Fibroblast of upper back skin (primary cell): ENCODE measurements at regions not wholly inside any gene's neighbourhood (a gene's known extent, or its start where the extent isn't known, plus 50 kb on each side); places are given as distances from the start of the nearest gene placed in this dataset.

Experiments used
- DNase-seq: peaks from one replicate; pipeline ENCODE4 v3.0.0-alpha.2; 2013

- DNase-seq, result no peak
Observed at GRCh38 chr11:32279672-32280071, 155.7 kb downstream of the WT1 start.

GRCh38 chr11:32280339-32280738 is 155.0 kb downstream of the WT1 start:
- DNase-seq, result no peak

DNA sequence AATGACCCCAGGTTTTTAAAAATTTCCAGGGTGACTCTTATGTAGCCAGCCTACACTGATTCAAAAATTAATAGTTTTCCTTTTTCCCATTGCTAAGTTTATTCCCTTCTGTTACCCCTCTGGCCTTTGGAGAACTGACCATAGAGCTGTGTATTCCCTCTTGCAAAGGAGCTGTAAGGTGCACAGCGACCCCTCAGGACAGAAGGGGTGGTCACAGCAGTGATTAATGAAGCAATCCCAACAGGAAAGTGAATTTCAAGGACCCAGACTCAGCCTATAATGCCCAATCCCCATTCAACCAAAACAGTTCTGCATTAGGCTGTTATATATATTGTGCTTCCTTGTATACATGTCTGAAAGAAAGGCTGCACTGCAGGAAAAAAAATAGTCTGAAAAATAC is 147.1 kb downstream of the WT1 start:
- DNase-seq, result no peak

DNA sequence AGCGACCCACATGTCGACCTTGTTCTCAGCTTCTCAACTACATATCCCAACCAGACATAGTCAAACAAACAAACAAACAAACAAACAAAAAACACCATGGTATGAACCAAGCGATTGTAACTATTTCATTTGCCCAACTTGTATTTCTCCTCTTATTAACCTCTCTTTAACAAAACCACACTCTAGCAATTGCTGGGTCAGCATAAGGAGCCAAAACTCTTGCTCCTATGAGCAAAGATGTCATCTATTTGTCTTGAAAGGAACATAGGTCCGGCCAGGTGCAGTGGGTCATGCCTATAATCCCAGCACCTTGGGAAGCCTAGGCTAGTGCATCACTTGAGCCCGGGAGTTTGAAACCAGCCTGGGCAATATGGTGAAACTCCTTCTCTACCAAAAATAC is 145.6 kb downstream of the WT1 start:
- DNase-seq, result no peak

DNA sequence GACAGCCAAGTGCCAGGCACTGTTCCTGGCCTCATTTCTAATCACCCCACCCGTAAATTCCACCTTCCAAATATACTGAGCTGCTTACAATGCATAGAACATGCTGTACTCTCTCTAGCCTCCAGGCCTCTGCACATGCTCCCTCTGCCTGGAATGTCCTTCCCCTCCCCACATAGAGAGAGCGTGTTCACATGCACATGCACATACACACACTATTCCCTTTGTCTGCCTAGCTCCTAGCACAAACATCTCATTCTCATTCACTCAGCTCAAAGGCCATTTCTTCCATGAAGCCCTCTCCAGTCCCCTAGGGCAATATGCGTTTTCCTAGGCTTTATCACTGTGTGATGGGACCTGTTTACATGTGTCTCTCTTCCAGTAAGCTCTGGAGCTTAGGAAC is 144.6 kb downstream of the WT1 start:
- DNase-seq, result no peak

DNA sequence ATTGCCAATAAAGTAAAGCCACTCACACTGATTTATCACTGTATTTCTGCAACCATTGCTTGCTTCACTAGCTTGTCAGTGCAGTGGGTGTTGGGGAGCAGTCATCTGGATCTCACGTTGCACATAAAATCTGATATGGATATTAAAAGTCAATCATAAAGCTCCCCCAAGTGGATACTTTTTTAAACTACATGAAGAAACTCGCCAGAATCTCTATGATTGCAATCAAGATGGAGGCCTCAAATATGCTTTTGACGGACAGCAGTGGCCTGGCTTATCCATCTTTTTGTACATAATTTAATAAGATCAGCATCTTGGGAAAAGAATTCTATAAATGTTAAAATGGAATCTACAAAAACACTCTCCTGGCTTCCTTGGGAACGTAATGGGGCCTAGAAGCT is 137.7 kb downstream of the WT1 start:
- peak; percentile 64 for DNase-seq

DNA sequence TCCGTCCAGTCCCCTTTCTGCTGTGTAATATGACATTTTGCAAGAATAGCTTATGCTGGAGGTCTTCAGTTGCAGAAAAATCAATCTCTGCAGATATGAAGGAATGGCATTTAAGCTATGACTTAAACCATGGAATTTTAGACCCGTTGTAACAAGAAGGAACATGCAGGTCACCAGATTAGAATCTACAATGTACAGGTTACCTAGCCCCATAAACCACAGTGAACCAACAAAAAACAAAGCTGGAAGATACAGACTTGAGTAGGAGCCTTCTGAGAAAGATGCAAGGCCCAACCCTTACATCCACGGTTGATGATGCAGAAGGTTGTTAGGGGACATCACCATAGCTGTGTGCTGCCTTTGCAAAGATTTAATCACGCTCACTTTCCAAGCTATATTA is 132.5 kb downstream of the WT1 start:
- no peak for DNase-seq

DNA sequence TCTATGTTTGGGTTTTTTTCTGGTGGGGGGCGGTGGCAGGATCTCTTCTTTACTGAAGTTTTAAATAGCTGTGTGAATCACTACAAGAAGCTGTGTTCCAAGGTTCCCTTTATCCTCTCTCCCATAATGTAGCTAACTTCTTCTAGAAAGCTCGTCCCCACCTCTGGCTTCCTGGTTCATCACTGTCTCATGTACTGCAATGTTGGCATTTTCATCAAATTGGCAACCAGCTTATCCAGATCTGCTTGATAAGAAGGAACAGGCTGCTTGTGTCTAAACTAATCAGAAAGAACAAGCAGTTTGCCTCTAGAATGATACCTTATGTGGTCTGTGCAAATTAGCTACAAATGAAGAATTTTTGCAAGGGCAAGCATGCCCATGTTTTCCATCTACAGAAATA is 130.8 kb downstream of the WT1 start:
- no peak for DNase-seq

DNA sequence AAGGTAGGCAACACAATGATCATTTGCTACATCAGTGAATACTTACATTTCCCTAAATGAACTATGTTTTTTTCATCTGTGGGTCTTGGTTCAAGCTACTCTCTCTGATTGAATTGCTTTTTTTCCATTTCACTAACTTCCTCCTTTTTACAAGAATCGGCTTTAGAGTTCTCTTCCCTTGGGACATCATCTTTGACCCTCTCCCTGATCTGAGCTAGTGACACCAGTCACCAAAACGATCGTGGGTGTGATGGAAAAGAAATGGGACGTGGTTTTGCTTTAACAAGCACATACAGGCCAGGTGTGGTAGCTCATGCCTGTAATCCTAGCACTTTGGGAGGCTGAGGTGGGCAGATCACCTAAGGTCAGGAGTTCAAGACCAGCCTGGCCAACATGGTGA is 129.9 kb downstream of the WT1 start:
- DNase-seq, result no peak

GRCh38 chr11:32307471-32307870 is 127.9 kb downstream of the WT1 start:
- no peak for DNase-seq

DNA sequence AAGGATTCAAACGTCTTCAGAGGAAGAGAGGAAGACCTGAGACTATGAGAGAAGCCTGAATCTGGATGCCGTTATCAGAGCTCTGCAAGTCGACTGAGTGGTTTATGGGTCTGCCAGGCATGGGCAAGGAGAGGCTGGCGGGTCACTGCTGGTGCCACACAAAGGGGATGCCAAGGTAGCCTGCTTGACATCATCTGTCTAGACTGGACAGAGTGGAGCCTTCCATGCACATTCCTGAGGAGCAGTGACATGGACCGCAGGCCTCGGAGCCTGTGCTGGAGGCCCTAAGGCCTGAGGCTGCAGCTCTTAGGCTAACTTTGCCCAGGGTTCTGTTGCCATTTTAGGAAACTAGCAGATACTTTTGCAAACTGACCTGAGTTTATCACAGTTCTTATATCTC is 127.4 kb downstream of the WT1 start:
- no peak for DNase-seq

DNA sequence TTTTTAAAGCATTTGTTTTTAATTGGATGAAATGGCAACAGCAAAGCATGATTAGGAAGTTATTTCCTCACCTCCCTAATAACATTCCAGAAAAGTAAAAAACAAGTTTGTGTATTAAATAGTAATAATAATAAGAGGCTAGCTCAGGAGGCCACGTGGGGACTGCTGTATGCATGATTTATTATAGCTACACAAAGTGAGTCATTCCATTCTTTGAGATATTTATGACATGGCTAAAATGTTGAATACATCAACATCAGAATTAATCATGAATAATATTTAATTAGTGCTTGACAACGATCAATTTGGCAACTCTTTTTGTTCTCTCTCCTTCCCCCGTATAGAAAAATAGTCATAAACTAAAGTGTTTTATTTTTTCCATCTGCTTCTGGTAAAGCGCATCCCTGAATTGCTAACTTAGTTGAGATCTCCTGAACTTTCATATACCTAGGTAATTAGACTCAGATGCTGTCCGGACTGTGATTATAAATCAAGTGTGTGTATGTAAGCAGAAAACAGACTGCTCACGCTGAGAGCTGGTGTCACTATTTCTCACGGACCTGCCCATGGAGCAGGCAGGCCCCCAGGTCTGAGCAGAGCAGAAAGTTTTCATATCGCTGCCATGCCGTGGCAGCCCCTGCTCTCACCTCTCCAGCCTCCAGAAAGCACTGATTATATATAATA is 125.7 kb downstream of the WT1 start:
- DNase-seq, result peak; percentile 25

- no peak for DNase-seq
Observed at GRCh38 chr11:32310214-32310601, 125.1 kb downstream of the WT1 start.

- DNase-seq, result no peak
Observed at GRCh38 chr11:32311346-32312065, 123.8 kb downstream of the WT1 start.

- peak; percentile 35 for DNase-seq
Observed at GRCh38 chr11:32312206-32312817, 123.0 kb downstream of the WT1 start.

DNA sequence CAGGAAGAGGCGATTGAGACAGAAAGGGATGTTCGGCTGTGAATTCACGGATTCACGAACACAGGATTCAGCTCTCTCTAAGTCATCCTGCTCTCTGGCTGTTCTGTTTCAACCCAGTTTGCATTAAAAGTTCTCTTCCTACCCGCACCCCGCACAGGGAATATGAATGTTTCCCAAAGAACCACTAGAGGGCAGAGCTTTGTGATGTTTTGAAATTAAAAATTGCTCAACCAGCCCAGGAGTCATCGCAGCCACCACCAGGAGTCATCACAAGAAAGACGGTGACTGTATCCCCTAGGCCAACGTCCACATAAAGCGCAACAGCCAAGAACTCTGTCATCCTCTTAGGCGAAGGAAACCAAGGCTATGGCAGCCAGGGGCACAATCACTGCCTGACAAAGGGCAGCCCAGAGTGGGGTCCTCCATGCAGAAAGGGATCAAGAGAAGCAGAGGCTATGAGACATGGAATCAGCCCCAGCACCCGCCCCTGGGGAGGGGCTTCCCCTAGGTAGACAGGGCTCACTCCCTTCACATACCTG is 122.4 kb downstream of the WT1 start:
- DNase-seq, result peak; percentile 62

- no peak for DNase-seq
Observed at GRCh38 chr11:32313477-32313876, 121.9 kb downstream of the WT1 start.

DNA sequence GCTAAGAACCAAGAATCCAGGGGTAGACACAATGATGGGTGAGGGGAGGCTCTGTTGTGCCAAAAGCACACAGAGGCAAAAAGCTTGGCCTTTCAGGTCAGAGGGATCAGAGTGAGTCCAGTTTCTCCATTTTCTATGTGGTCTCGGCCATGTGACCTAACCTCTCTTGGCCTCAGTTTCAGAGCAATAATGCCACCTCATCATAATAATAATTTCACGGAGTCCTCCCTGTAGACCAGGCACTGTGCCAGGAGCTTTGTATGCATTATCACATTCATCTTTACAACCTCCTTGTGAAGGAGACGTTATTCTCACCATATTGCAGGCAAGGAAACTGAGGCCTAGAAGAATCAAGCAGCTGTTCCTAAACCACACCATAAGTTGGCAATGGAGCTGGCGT is 120.2 kb downstream of the WT1 start:
- no peak for DNase-seq

GRCh38 chr11:32316232-32316631 is 119.1 kb downstream of the WT1 start:
- no peak for DNase-seq

GRCh38 chr11:32316858-32317642 is 118.3 kb downstream of the WT1 start:
- no peak for DNase-seq

DNA sequence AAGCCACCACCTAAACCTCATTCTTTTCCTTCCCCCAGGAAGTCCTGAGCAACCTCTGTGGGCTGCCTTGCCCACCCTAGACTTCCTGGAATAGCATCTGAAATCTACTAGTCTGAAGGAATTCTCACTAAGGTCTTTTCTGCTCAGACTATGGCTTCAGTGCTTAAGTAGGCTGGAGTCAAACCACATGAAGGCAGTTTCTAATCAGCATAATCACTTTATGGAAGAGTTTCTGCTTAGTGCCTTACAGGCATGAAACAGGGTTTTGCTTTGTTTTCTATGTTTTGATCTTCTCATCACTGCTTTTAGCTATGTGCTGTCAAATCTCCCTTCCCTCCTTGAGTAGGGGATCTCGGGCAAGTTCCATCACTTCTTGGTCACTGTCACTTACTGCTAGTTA is 117.7 kb downstream of the WT1 start:
- DNase-seq, result no peak

DNA sequence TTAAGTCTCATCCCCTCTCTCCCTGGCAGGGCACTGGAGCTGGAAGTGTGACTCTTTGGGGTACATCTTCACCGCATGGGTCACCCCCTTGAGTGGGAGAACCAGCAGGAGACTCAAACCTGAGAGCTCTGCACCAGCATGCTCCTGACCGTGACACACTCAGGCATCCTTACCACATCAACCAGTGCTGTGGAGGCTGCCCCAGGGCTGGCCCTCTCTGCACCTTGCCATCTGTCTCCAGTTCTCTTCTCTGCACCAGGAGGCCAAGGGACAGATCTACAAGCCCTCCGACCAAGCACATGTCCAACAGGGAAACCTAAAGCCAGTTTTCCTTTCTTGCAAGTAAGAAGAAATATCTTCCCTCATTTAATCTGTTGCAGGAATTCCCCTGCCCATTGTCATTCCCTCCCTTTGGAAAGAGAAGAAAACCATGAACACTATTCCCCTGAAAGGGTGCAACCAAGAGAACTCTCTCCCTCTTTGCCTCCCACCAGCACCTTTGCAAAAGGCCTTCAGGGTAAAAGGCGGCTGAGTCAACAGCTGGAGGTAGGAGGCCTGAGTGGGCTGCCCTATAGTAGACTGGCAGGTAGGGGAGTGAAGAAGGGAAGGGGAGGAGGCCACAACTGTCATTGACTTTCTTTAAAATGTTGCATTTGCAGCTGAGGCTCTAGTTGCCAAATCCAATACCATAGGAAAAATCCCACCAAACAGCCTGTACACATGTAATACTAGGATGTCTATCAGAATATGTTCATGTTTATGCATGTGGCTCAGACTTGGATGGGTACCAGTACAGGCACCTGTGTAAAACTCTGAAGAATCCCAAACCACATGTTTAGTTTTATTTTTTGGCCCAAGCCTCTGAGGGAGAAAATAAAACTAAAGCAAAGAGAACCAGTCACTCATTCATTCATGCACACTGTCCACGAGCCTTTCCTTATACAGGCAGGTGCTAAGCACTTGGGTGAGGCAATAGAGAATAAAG is 117.0 kb downstream of the WT1 start:
- DNase-seq, result no peak
